ENCODE measurements at regions not wholly inside any gene's neighbourhood (a gene's known extent, or its start where the extent isn't known, plus 50 kb on each side); places are given as distances from the start of the nearest gene placed in this dataset.

GRCh38 chr6:166236596-166236995 is 68.9 kb upstream of the TBXT start:
- TF ChIP-seq POLR2AphosphoS5 (IDR thresholded peaks at IDR 0.05) = no peak
- TF ChIP-seq POLR2A (IDR thresholded peaks at IDR 0.05; ENCODE audit: low read depth) = no peak
- TF ChIP-seq EP300 (IDR thresholded peaks at IDR 0.05) = no peak
- TF ChIP-seq, protein P1, sequence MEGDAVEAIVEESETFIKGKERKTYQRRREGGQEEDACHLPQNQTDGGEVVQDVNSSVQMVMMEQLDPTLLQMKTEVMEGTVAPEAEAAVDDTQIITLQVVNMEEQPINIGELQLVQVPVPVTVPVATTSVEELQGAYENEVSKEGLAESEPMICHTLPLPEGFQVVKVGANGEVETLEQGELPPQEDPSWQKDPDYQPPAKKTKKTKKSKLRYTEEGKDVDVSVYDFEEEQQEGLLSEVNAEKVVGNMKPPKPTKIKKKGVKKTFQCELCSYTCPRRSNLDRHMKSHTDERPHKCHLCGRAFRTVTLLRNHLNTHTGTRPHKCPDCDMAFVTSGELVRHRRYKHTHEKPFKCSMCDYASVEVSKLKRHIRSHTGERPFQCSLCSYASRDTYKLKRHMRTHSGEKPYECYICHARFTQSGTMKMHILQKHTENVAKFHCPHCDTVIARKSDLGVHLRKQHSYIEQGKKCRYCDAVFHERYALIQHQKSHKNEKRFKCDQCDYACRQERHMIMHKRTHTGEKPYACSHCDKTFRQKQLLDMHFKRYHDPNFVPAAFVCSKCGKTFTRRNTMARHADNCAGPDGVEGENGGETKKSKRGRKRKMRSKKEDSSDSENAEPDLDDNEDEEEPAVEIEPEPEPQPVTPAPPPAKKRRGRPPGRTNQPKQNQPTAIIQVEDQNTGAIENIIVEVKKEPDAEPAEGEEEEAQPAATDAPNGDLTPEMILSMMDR (IDR thresholded peaks at IDR 0.05) = no peak
